Activated T-cell treated with anti-CD3 and anti-CD28 coated beads, Interleukin-2, amount 50 U/mL, for 4 hours (primary cell): ENCODE measurements at regions not wholly inside any gene's neighbourhood (a gene's known extent, or its start where the extent isn't known, plus 50 kb on each side); places are given as distances from the start of the nearest gene placed in this dataset.
"Not testable (repeated sequence)": the region's sequence is repeated elsewhere in the genome, so short reads cannot be mapped to it uniquely, and the experiment has no call there.

ENCODE experiments used
- ATAC-seq, 2 donors: fragments of 200-7000 bp; cut with Tn5 transposase; one replicate each; pipeline ENCODE4 v1.10.0; 2021
- DNase-seq: peaks from one replicate; pipeline ENCODE4 v3.0.0-alpha.2; 2020
- H3K27me3 Mint-ChIP-seq: one replicate; pipeline ENCODE4 v1.8.0; 2021; ENCODE audit warnings: low read depth, mixed read lengths
- H3K36me3 Mint-ChIP-seq: one replicate; pipeline ENCODE4 v1.8.0; 2022; ENCODE audit warnings: mixed read lengths; ENCODE audit not compliant: insufficient read depth
- H3K4me1 Mint-ChIP-seq: one replicate; pipeline ENCODE4 v1.8.0; 2021; ENCODE audit warnings: low read depth, mixed read lengths
- H3K4me3 Mint-ChIP-seq: one replicate; pipeline ENCODE4 v1.8.0; 2021; ENCODE audit warnings: mild to moderate bottlenecking, moderate library complexity, mixed read lengths
- H3K9me3 Mint-ChIP-seq: one replicate; pipeline ENCODE4 v1.8.0; 2021; ENCODE audit warnings: mixed read lengths

DNA sequence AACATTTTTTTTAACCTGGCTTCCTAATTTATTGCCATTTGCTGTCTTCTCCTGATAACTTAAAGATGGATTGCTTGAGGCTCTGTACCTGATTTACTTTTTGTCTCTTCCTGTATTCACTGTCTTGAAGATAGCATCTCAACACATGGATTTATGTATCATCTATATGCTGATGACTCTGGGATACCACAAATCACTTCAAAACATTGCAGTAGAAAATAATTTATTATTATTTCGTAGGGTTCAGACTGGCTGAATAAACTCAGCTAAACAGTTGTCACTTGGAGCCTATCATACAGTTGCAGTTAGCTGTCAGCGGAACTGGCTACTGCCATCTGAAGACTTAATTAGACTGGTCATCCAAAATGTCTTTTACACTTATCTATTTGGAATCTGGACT, 1025.2 kb upstream of the CDH18 start:
- H3K4me1 Mint-ChIP-seq = no peaks in the 10 kb centered on the region
- no peaks in the 10 kb centered on the region for H3K27me3 Mint-ChIP-seq
- no peaks in the 10 kb centered on the region for H3K36me3 Mint-ChIP-seq
- H3K9me3 Mint-ChIP-seq = peaks cover 14% of the 10 kb centered on the region
- H3K4me3 Mint-ChIP-seq = no peak overlapping the region
- no peak for DNase-seq
- ATAC-seq = no peak

DNA sequence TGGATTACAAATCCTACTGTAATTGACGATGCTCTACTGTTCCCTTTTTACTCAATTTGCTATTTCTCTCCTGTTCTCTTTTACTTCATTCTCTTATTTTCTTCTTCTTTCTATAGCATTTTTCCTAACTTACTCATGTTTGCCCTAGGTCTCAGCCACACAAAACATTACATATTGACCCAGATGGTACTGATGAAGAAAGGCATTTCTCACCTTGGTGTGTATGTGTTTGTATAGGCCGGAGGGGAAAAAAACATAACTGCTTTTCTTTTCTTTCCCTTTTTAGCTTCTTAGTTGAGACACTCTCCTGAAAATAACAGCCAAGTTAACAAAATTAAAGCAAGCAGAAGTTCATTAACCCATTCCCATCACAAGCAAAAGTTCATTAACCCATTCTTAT, 1019.8 kb upstream of the CDH18 start:
- ATAC-seq (no peak), DNase-seq (no peak)
- Mint-ChIP-seq H3K4me3 (no peak overlapping the region), H3K4me1 (no peaks in the 10 kb centered on the region), H3K36me3 (no peaks in the 10 kb centered on the region), H3K27me3 (no peaks in the 10 kb centered on the region), H3K9me3 (peaks cover 21% of the 10 kb centered on the region)

DNA sequence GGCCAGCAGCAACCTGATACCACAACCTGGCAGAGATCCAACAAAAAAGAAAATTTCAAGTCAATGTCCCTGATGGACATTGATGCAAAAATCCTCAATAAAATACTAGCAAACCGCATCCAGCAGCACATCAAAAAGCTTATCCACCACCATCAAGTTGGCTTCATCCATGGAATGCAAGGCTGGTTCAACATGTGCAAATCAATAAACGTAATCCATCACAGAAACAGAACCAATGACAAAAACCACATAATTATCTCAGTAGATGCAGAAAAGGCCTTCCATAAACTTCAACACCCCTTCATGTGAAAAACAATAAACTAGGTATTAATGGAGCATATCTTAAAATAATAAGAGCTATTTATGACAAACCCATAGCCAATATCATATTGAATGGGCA, 1000.9 kb upstream of the CDH18 start:
- not testable (repeated sequence) for ATAC-seq, H3K4me1 Mint-ChIP-seq, H3K36me3 Mint-ChIP-seq, DNase-seq, H3K4me3 Mint-ChIP-seq, H3K27me3 Mint-ChIP-seq
- peaks cover 29% of the 10 kb centered on the region for H3K9me3 Mint-ChIP-seq

DNA sequence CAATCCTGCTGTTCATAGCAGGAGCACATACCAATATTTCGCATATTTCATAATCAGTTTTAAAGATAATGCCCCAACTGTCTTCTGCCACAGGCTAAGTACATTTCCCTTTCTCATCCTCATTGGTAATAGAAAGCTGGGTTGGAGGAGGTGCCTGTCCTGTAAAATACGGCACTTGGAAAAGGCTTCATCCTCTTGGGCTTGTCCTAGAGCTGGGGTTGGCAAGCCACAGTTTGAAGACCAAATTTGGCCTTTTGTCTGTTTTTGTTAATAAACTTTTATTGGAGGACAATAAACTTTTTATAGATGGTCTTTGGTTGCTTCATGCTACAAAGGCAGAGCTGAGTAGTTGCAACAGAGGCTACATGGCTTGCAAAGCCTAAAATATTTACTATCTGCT, 997.8 kb upstream of the CDH18 start:
- Mint-ChIP-seq H3K36me3 (no peaks in the 10 kb centered on the region), H3K4me1 (no peaks in the 10 kb centered on the region), H3K27me3 (no peaks in the 10 kb centered on the region), H3K9me3 (peaks cover 36% of the 10 kb centered on the region), H3K4me3 (no peak overlapping the region)
- DNase-seq = no peak
- no peak for ATAC-seq

DNA sequence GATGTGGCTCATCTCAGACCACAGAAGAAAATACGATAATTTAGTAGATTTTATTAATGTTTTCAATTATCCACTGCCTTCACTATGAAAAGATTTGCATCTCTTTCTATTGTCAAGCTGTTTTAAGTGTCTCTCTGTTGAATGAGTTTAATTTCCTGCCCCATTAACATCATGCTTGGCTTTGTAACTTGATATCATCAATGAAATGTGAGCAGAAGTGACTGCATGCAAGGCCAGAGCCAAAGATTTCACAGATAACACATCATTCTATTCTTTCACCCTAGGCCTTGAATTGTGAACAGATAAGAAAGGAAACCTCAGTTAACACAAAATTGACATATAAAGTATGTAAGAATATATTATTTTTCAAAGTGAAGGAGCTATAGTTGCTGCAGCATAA, 986.4 kb upstream of the CDH18 start:
- Mint-ChIP-seq H3K4me3 (no peak overlapping the region), H3K9me3 (peaks cover 10% of the 10 kb centered on the region), H3K36me3 (no peaks in the 10 kb centered on the region), H3K4me1 (no peaks in the 10 kb centered on the region), H3K27me3 (no peaks in the 10 kb centered on the region)
- DNase-seq = no peak
- ATAC-seq = no peak

DNA sequence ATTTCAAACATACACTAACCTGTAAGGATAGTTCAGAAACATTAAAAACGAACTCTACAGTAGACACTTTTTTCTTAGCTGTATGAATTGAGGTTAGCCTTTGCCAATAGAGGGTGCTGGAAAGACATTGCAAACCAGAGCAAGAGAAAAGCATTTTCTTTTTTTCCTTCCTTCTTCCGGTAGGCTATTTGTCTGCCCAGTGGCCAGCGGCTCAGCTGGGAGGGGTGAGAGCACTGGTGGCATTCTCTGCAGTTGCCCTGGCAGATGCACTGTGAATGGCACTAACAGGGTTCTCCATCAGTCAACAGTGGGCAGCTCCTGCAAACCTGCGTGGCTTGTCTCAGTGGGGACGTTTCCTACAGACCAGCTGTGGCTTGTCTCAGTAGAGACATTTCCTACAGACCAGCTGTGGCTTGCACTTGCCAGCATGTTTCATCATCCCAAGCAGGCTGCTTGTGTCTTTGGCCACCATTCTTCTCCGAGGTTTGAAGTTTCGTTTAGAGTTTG, 984.5 kb upstream of the CDH18 start:
- Mint-ChIP-seq H3K27me3 (no peaks in the 10 kb centered on the region), H3K4me3 (no peak overlapping the region)
- no peak for ATAC-seq

DNA sequence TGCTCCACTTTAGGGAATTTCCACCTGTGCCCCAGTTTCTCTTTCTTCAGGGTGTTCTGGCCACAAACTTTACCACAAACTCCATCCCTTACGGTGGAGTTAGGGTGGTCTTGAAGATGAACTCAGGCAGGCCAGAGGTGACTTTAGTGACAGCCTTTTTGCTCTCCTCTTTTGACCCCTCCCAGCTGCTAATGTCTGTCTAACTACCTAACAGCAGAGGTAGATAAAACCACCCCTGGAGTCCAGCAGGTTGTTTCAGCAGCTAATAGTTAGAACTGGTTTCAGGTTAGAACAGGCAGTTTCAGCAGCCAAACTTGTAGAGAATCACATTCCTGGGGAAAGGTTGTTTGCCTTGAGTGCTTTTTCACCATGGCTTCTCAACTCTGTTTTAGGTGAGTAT, 971.3 kb upstream of the CDH18 start:
- Mint-ChIP-seq H3K4me3 (no peak overlapping the region), H3K9me3 (peaks cover 16% of the 10 kb centered on the region), H3K4me1 (no peaks in the 10 kb centered on the region), H3K27me3 (no peaks in the 10 kb centered on the region), H3K36me3 (no peaks in the 10 kb centered on the region)
- no peak for DNase-seq
- ATAC-seq = no peak

More for the DNA sequence above, 984.5 kb upstream of the CDH18 start:
- no peak for DNase-seq
- H3K4me1 Mint-ChIP-seq = no peaks in the 10 kb centered on the region
- H3K36me3 Mint-ChIP-seq = no peaks in the 10 kb centered on the region
- H3K9me3 Mint-ChIP-seq = peaks cover 10% of the 10 kb centered on the region

DNA sequence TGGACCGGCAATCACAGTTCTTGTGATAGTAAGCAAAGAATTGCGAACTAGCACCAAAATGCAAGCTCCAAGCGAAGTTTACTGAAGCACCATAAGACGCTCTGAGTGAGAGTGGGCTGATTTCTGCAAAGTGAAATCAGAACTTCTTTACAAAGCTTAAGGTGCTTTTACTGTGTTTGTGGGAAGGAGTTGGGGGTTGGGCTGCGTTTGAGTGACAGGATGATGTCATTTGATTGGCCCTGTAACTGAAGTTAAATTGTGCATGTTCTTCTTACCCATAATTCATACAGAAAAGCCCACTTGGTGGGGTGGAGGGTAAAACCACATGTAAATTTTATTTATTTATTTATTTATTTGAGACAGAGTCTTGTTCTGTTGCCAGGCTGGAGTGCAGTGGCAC, 970.6 kb upstream of the CDH18 start:
- Mint-ChIP-seq H3K4me3 (no peak overlapping the region), H3K36me3 (no peaks in the 10 kb centered on the region), H3K27me3 (no peaks in the 10 kb centered on the region), H3K4me1 (no peaks in the 10 kb centered on the region), H3K9me3 (peaks cover 17% of the 10 kb centered on the region)
- DNase-seq (no peak), ATAC-seq (no peak)

DNA sequence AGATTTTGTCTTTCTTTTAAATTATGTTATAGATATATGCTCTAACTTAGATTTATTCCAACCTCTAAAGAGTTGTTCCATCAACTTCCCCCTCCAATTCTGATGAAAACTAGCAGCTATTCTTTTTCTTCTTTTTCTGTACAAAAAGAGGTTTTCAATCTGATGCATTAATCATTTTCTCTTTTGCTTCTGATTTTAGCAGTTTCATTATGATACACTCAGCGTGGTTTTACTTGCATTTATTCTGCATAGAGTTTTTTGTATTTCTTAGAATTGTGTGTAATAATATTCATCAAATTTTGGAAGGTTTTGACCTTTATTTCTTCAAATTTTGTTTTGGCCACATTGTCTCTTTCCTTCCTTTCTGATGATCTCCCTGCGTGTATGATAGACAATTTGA, 968.1 kb upstream of the CDH18 start:
- Mint-ChIP-seq H3K9me3 (peaks cover 17% of the 10 kb centered on the region), H3K27me3 (no peaks in the 10 kb centered on the region), H3K36me3 (no peaks in the 10 kb centered on the region), H3K4me1 (no peaks in the 10 kb centered on the region), H3K4me3 (no peak overlapping the region)
- DNase-seq = no peak
- ATAC-seq = no peak

DNA sequence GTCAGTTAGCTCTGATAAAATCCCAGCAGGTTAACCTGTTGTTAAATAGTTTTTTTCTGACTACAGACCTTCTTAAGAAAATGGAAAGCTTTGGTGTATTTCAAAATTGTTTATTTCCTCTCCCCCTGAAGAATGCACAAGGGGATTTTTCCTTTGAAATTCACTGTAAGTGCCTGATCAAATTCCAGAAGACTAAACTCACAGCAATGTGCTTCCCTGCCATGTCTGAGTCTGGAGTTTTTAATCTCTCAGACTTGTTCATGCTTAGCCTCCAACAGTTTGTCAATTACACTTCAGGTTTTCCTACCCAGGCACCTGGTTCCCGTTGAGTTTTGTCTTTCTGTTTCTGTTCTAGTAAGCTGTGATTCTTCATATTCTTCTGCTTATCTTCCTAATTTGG, 961.6 kb upstream of the CDH18 start:
- no peak for DNase-seq
- H3K36me3 Mint-ChIP-seq = no peaks in the 10 kb centered on the region
- H3K4me3 Mint-ChIP-seq = no peak overlapping the region
- ATAC-seq = no peak
- peaks cover 24% of the 10 kb centered on the region for H3K9me3 Mint-ChIP-seq
- H3K27me3 Mint-ChIP-seq = no peaks in the 10 kb centered on the region
- H3K4me1 Mint-ChIP-seq = no peaks in the 10 kb centered on the region

DNA sequence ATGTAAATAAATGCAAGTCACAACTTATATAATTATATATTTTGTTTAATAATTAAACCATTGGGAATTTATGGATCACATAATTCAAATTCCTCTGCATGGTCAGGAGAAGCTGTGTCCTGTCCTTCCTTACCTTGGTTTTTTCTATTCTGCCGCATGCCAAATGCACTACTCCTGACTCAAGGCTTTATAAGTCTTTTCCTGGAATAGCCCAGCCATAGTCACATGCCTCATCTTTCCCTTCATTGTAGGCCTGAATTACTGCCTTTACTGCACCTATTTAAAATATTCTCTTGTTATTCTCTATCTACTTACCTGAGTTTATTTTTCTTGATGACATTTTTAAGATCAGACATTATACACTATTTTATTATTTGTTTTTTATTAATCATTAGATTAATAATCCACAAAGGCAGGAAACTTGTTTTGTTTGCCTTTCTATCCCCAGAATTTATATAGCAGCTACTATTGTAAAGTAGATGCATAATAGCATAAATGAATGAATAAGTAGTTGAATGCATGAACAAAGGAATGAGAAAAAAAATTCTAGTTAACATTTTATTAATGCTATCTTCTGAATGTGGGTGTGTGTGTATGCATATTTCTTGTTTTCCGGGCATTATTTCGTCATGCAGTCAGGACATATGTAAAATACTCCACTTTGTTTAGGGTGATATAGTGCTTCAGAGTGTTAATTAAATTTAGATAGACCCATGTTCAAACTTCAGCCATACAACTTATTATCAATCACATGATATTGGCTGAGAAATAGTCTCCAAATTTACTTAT, 955.4 kb upstream of the CDH18 start:
- not testable (repeated sequence) for DNase-seq, H3K36me3 Mint-ChIP-seq, H3K27me3 Mint-ChIP-seq, H3K4me3 Mint-ChIP-seq, ATAC-seq, H3K4me1 Mint-ChIP-seq
- H3K9me3 Mint-ChIP-seq = peaks cover 11% of the 10 kb centered on the region

DNA sequence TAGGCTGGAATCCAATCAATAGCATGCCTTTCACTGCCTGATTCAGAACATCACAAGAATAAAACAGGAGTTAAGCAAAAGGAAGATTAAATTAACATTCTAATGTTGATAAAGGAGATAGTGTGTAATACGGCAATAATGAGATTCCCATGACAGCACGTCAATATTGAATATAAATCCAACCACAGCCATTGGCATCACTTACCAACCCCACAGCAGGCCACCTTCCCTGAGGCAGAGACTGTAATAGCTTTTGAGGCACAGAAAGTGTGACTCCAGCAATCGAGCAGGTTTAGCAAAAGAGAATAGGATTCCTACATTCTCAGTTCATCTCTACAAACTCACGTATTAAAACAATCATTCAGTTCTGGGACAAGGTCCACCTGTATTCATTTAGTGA, 954.6 kb upstream of the CDH18 start:
- not testable (repeated sequence) for H3K9me3 Mint-ChIP-seq, H3K4me1 Mint-ChIP-seq, H3K4me3 Mint-ChIP-seq, H3K36me3 Mint-ChIP-seq, DNase-seq, H3K27me3 Mint-ChIP-seq, ATAC-seq

DNA sequence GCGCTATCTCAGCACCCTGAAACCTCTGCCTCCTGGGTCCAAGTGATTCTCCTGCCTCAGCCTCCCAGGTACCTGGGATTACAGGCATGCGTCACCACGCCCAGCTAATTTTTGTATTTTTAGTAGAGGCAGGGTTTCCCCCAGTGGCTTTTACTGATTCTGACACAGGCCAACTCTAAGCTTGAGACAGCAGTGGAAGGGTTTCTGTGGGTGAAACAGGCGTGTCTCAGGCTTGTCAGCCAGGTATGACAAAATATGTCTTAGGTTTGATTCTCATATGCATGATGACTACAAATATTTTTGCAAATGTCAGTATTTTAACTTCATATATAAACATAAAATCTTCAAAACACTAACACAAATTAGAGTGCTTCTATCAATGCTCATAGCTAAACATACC, 952.8 kb upstream of the CDH18 start:
- H3K4me1 Mint-ChIP-seq, H3K4me3 Mint-ChIP-seq, H3K36me3 Mint-ChIP-seq, H3K9me3 Mint-ChIP-seq, H3K27me3 Mint-ChIP-seq, ATAC-seq, DNase-seq: not testable (repeated sequence)

DNA sequence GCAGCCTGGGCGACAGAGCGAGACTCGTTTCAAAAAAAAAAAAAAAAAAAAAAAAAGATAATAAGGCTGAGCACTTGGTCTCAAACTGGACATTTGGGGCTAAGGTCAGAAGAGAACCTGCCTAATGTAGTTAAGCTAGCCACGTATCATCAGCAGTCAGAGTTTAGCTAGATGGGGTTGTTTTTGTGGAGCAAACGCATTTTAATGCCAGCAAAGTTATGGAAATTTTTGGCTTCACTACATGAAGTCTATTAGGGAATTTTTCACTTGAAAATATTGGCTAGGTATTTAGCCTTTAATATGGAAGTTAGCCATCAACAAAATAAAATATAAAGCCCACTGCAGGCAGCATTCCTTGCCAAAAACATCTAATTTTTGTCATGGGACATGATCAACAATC, 902.9 kb upstream of the CDH18 start:
- H3K27me3 Mint-ChIP-seq, H3K36me3 Mint-ChIP-seq, H3K4me3 Mint-ChIP-seq, DNase-seq, ATAC-seq, H3K4me1 Mint-ChIP-seq, H3K9me3 Mint-ChIP-seq: not testable (repeated sequence)

DNA sequence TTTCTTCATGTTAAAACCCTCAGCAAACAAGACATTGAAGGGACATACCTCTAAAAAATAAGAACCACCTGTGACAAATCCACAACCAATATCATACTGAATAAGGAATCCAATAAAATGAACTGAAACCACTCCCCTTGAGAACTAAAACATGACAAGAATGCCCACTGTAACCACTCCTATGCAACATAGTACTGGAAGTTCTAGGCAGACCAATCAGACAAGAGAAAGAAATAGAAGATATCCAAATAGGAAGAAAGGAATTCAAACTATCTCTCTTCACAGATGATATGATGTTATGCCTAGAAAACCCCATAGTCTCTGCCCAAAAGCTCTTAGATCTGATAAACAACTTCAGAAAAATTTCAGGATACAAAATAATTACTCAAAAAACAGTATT, 887.7 kb upstream of the CDH18 start:
- H3K36me3 Mint-ChIP-seq, H3K9me3 Mint-ChIP-seq, H3K27me3 Mint-ChIP-seq, H3K4me3 Mint-ChIP-seq, DNase-seq, ATAC-seq, H3K4me1 Mint-ChIP-seq: not testable (repeated sequence)
